ENCODE measurements at regions not wholly inside any gene's neighbourhood (a gene's known extent, or its start where the extent isn't known, plus 50 kb on each side); places are given as distances from the start of the nearest gene placed in this dataset.

- H3K27me3 ChIP-seq: no peaks in the 10 kb centered on the region
- no peaks in the 10 kb centered on the region for H3K4me1 ChIP-seq
- no peak for DNase-seq
- no peak overlapping the region for H3K4me3 ChIP-seq
- ATAC-seq: no peak
- intact Hi-C loops (cut with DNase I; ENCODE audit: low total_unique reads): no loop called here
- H3K36me3 ChIP-seq: no peaks in the 10 kb centered on the region
- no peaks in the 10 kb centered on the region for H3K9me3 ChIP-seq
- no peak overlapping the region for H3K27ac ChIP-seq
- in situ Hi-C loops (cut with MboI; ENCODE audit: low sequenced_read_pairs in 4 of 4): no loop called here
- TF ChIP-seq POLR2A (IDR thresholded peaks at IDR 0.05) (no peak), CTCF (IDR thresholded peaks at IDR 0.05 in 4 of 5, conservative IDR thresholded peaks at IDR 0.05 in 1 of 5) (no peak)
Measured at GRCh38 chr1:193377472-193377871, 191.1 kb upstream of the B3GALT2 start.

DNA sequence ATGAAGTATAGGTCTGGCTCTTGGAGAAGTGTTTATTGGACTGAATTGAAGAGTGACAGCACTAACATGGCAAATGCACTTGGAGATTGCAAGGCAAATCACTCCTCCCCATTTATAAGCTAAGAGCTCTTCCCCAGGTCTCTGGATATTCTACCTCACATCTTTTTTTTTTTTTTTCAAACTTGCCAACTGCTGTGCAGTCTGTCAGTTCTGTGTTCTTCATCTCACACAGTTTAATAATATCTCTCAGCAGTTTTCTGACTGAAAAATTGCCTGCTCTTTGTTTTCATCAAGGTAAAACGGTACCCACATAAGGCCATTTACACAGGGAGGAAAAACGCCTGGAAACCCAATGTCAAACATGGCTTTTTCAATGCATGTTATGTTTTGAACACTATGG, 186.1 kb upstream of the B3GALT2 start:
- Histone ChIP-seq H3K27me3 (no peaks in the 10 kb centered on the region), H3K4me3 (no peak overlapping the region), H3K36me3 (no peaks in the 10 kb centered on the region), H3K9me3 (no peaks in the 10 kb centered on the region), H3K27ac (no peak overlapping the region), H3K4me1 (no peaks in the 10 kb centered on the region)
- no peak for DNase-seq
- TF ChIP-seq POLR2A (IDR thresholded peaks at IDR 0.05) (no peak), CTCF (IDR thresholded peaks at IDR 0.05 in 4 of 5, conservative IDR thresholded peaks at IDR 0.05 in 1 of 5) (no peak)
- intact Hi-C loops (cut with DNase I; ENCODE audit: low total_unique reads): no loop called here
- no peak for ATAC-seq
- in situ Hi-C loops (cut with MboI; ENCODE audit: low sequenced_read_pairs in 4 of 4): no loop called here

- H3K27me3 ChIP-seq: no peaks in the 10 kb centered on the region
- DNase-seq: no peak
- in situ Hi-C loops (cut with MboI; ENCODE audit: low sequenced_read_pairs in 4 of 4): no loop called here
- intact Hi-C loops (cut with DNase I; ENCODE audit: low total_unique reads): no loop called here
- no peaks in the 10 kb centered on the region for H3K9me3 ChIP-seq
- no peak overlapping the region for H3K4me3 ChIP-seq
- no peaks in the 10 kb centered on the region for H3K36me3 ChIP-seq
- no peak for TF ChIP-seq POLR2A (IDR thresholded peaks at IDR 0.05)
- TF ChIP-seq CTCF (IDR thresholded peaks at IDR 0.05 in 4 of 5, conservative IDR thresholded peaks at IDR 0.05 in 1 of 5): no peak
- no peak for ATAC-seq
- no peaks in the 10 kb centered on the region for H3K4me1 ChIP-seq
- no peak overlapping the region for H3K27ac ChIP-seq
Measured at GRCh38 chr1:193368302-193368701, 181.9 kb upstream of the B3GALT2 start.

- in situ Hi-C loops (cut with MboI; ENCODE audit: low sequenced_read_pairs in 4 of 4) (no loop called here), intact Hi-C loops (cut with DNase I; ENCODE audit: low total_unique reads) (no loop called here)
- Histone ChIP-seq H3K4me3 (no peak overlapping the region), H3K27me3 (no peaks in the 10 kb centered on the region), H3K4me1 (no peaks in the 10 kb centered on the region), H3K27ac (no peak overlapping the region), H3K9me3 (no peaks in the 10 kb centered on the region), H3K36me3 (no peaks in the 10 kb centered on the region)
- ATAC-seq (no peak), DNase-seq (no peak)
- TF ChIP-seq CTCF (IDR thresholded peaks at IDR 0.05 in 4 of 5, conservative IDR thresholded peaks at IDR 0.05 in 1 of 5) (no peak), POLR2A (IDR thresholded peaks at IDR 0.05) (no peak)
Measured at GRCh38 chr1:193367863-193368262, 181.4 kb upstream of the B3GALT2 start.

DNA sequence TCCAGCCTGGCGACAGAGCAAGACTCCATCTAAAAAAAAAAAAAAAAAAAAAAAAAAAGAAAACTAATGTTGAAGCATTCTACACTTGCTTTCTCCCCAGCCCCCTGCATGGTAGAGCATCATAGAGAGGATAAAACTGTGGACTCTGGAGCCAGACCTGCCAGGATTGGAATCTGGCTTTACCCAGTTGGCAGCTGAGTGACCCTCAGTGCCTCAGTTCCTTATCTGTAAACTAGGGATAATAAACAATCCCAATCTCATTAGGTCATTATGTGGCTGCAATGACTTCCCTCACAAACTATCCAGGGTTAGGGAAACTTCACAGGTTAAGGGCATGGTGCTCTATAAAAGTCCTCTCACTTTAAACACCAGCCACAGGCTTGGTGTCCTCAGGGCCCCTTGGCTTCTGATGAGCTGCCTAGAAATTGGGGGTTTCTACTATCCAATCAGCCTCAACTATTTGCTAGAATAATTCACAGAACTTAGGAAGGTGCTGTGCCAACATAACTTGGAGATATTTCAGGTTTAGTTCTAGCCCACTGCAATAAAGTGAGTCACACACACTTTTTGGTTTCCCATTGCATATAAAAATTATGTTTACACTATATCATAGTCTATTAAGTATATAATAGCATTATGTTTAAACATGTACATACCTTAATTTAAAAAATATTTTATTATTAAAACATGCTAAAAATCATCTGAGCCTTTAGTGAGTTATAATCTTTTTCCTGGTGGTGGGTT, 180.5 kb upstream of the B3GALT2 start:
- H3K9me3 ChIP-seq: no peaks in the 10 kb centered on the region
- H3K4me1 ChIP-seq: no peaks in the 10 kb centered on the region
- no peaks in the 10 kb centered on the region for H3K36me3 ChIP-seq
- no peak overlapping the region for H3K4me3 ChIP-seq
- no peak for ATAC-seq
- no peak overlapping the region for H3K27ac ChIP-seq
- in situ Hi-C loops (cut with MboI; ENCODE audit: low sequenced_read_pairs in 4 of 4): no loop called here
- intact Hi-C loops (cut with DNase I; ENCODE audit: low total_unique reads): no loop called here
- TF ChIP-seq CTCF (IDR thresholded peaks at IDR 0.05 in 4 of 5, conservative IDR thresholded peaks at IDR 0.05 in 1 of 5) (no peak), POLR2A (IDR thresholded peaks at IDR 0.05) (no peak)
- no peak for DNase-seq
- no peaks in the 10 kb centered on the region for H3K27me3 ChIP-seq
